Head of caudate nucleus (tissue), 42 donors: ENCODE measurements at regions not wholly inside any gene's neighbourhood (a gene's known extent, or its start where the extent isn't known, plus 50 kb on each side); places are given as distances from the start of the nearest gene placed in this dataset.
A peak's percentile ranks its signal among the peaks of the same experiment; 100 is the strongest.

ENCODE experiments used
- DNase-seq, 42 donors: peaks; one replicate each; pipeline versions ENCODE4 v3.0.0 to v3.0.0-alpha.2; 2020 to 2021; ENCODE audit warnings: mixed read lengths in 7 of 42
- intact Hi-C: fragments of 100-400 bp; cut with DNase I; formaldehyde crosslinking; loops from one replicate; pipeline ENCODE4 v1.15.0; 2022

GRCh38 chr1:37085393-37085792 is 51.1 kb upstream of the GRIK3 start:
- DNase-seq, result no peak
- intact Hi-C loops, result no loop called here

GRCh38 chr1:37089750-37090149 is 55.4 kb upstream of the GRIK3 start:
- DNase-seq, result no peak
- intact Hi-C loops, result no loop called here

GRCh38 chr1:37090671-37091070 is 56.4 kb upstream of the GRIK3 start:
- DNase-seq, result no peak
- intact Hi-C loops, result no loop called here

- DNase-seq, result no peak
- intact Hi-C loops, result no loop called here
These were observed 58.6 kb upstream of the GRIK3 start for GRCh38 chr1:37092937-37093336.

- intact Hi-C loops, result no loop called here
- DNase-seq, result peak in 16 of 42 donors; percentile 17 to 62 (median 43)
These were observed 60.0 kb upstream of the GRIK3 start for GRCh38 chr1:37094302-37094701.

- intact Hi-C loops, result no loop called here
- DNase-seq, result no peak
These were observed 62.2 kb upstream of the GRIK3 start for GRCh38 chr1:37096523-37096922.

GRCh38 chr1:37097731-37098130 is 63.4 kb upstream of the GRIK3 start:
- no peak for DNase-seq
- intact Hi-C loops, result no loop called here

- intact Hi-C loops, result no loop called here
- DNase-seq, result no peak
These were observed 63.9 kb upstream of the GRIK3 start for GRCh38 chr1:37098237-37098636.

- intact Hi-C loops, result no loop called here
- DNase-seq, result no peak
These were observed 66.0 kb upstream of the GRIK3 start for GRCh38 chr1:37100310-37100709.

- no peak for DNase-seq
- intact Hi-C loops, result no loop called here
These were observed 68.5 kb upstream of the GRIK3 start for GRCh38 chr1:37102656-37103382.

GRCh38 chr1:37105911-37106310 is 71.6 kb upstream of the GRIK3 start:
- peak in 2 of 42 donors; percentile 19 to 21 for DNase-seq
- intact Hi-C loops, result no loop called here

- DNase-seq, result peak in 32 of 42 donors; percentile 14 to 86 (median 53)
- intact Hi-C loops, result no loop called here
These were observed 73.0 kb upstream of the GRIK3 start for GRCh38 chr1:37107153-37107907.

- intact Hi-C loops, result no loop called here
- DNase-seq, result no peak
These were observed 74.4 kb upstream of the GRIK3 start for GRCh38 chr1:37108596-37109188.

- intact Hi-C loops, result no loop called here
- no peak for DNase-seq
These were observed 78.1 kb upstream of the GRIK3 start for GRCh38 chr1:37112430-37112829.

- DNase-seq, result no peak
- intact Hi-C loops, result no loop called here
These were observed 79.1 kb upstream of the GRIK3 start for GRCh38 chr1:37113285-37113997.

GRCh38 chr1:37118790-37119189 is 84.5 kb upstream of the GRIK3 start:
- intact Hi-C loops, result no loop called here

GRCh38 chr1:37120279-37120678 is 86.0 kb upstream of the GRIK3 start:
- DNase-seq, result no peak
- intact Hi-C loops, result no loop called here

More at GRCh38 chr1:37118790-37119189, 84.5 kb upstream of the GRIK3 start:
- no peak for DNase-seq

GRCh38 chr1:37123276-37124115 is 89.2 kb upstream of the GRIK3 start:
- intact Hi-C loops, result no loop called here
- no peak for DNase-seq

GRCh38 chr1:37124501-37124900 is 90.2 kb upstream of the GRIK3 start:
- no peak for DNase-seq
- intact Hi-C loops, result no loop called here
